ENCODE measurements at regions not wholly inside any gene's neighbourhood (a gene's known extent, or its start where the extent isn't known, plus 50 kb on each side); places are given as distances from the start of the nearest gene placed in this dataset.
"Not testable (repeated sequence)": the region's sequence is repeated elsewhere in the genome, so short reads cannot be mapped to it uniquely, and the experiment has no call there.

- ATAC-seq (ENCODE audit: poor library complexity), result no peak
- CTCF ChIA-PET, result no interaction called here
- intact Hi-C loops (cut with DNase I, micrococcal nuclease), result no loop called here
- POLR2A ChIA-PET, result no interaction called here
- no peak overlapping the region for H3K4me3 Mint-ChIP-seq
- no peak for DNase-seq
- no peaks in the 10 kb centered on the region for H3K36me3 ChIP-seq (ENCODE audit: insufficient read depth, low read length)
- TF ChIP-seq CTCF (IDR thresholded peaks at IDR 0.05), result no peak
- no peaks in the 10 kb centered on the region for H3K4me1 Mint-ChIP-seq (ENCODE audit: low read depth)
- H3K4me3 ChIP-seq (ENCODE audit: low read length), result no peak overlapping the region
- no peaks in the 10 kb centered on the region for H3K9me3 Mint-ChIP-seq
- H3K27ac ChIP-seq (ENCODE audit: low read depth in 1 of 2, low read length in 2 of 2), result no peak overlapping the region
- peaks cover 0 to 13% of the 10 kb centered on the region in 2 experiments for H3K9me3 ChIP-seq (ENCODE audit: control insufficient read depth in 1 of 2, insufficient read depth in 1 of 2, low read length in 2 of 2)
- no peak overlapping the region for H3K27ac Mint-ChIP-seq
- peaks cover 17 to 31% of the 10 kb centered on the region in 2 experiments for H3K27me3 ChIP-seq (ENCODE audit: control insufficient read depth in 1 of 2, insufficient read depth in 2 of 2, low read length in 2 of 2)
- no peaks in the 10 kb centered on the region for H3K36me3 Mint-ChIP-seq (ENCODE audit: low read depth)
- no peaks in the 10 kb centered on the region for H3K4me1 ChIP-seq (ENCODE audit: insufficient read depth, low read length)
- H3K27me3 Mint-ChIP-seq, result peaks cover 46% of the 10 kb centered on the region
Measured at GRCh38 chr14:105902131-105902898, 375.9 kb downstream of the TMEM121 start.

GRCh38 chr14:105902899-105903165 is 376.4 kb downstream of the TMEM121 start:
- intact Hi-C loops (cut with DNase I, micrococcal nuclease); DNase-seq; CTCF ChIA-PET; H3K27ac Mint-ChIP-seq; H3K36me3 ChIP-seq (ENCODE audit: insufficient read depth, low read length); H3K4me3 Mint-ChIP-seq; H3K27ac ChIP-seq (ENCODE audit: low read depth in 1 of 2, low read length in 2 of 2); ATAC-seq (ENCODE audit: poor library complexity); H3K4me3 ChIP-seq (ENCODE audit: low read length); POLR2A ChIA-PET; H3K36me3 Mint-ChIP-seq (ENCODE audit: low read depth); H3K4me1 Mint-ChIP-seq (ENCODE audit: low read depth); H3K9me3 Mint-ChIP-seq; H3K4me1 ChIP-seq (ENCODE audit: insufficient read depth, low read length): not testable (repeated sequence)
- peaks cover 21 to 31% of the 10 kb centered on the region in 2 experiments for H3K27me3 ChIP-seq (ENCODE audit: control insufficient read depth in 1 of 2, insufficient read depth in 2 of 2, low read length in 2 of 2)
- peaks cover 51% of the 10 kb centered on the region for H3K27me3 Mint-ChIP-seq
- peaks cover 0 to 18% of the 10 kb centered on the region in 2 experiments for H3K9me3 ChIP-seq (ENCODE audit: control insufficient read depth in 1 of 2, insufficient read depth in 1 of 2, low read length in 2 of 2)

- no peaks in the 10 kb centered on the region for H3K36me3 Mint-ChIP-seq (ENCODE audit: low read depth)
- no peaks in the 10 kb centered on the region for H3K36me3 ChIP-seq (ENCODE audit: insufficient read depth, low read length)
- H3K4me1 ChIP-seq (ENCODE audit: insufficient read depth, low read length), result peaks cover 2% of the 10 kb centered on the region
- no peak for TF ChIP-seq CTCF (IDR thresholded peaks at IDR 0.05)
- peaks cover 0 to 18% of the 10 kb centered on the region in 2 experiments for H3K9me3 ChIP-seq (ENCODE audit: control insufficient read depth in 1 of 2, insufficient read depth in 1 of 2, low read length in 2 of 2)
- intact Hi-C loops (cut with DNase I, micrococcal nuclease), result no loop called here
- no peak overlapping the region for H3K4me3 Mint-ChIP-seq
- H3K4me1 Mint-ChIP-seq (ENCODE audit: low read depth), result no peaks in the 10 kb centered on the region
- no peaks in the 10 kb centered on the region for H3K9me3 Mint-ChIP-seq
- ChIA-PET POLR2A (no interaction called here), CTCF (no interaction called here)
- DNase-seq (no peak), ATAC-seq (ENCODE audit: poor library complexity) (no peak)
- no peak overlapping the region for H3K27ac ChIP-seq (ENCODE audit: low read depth in 1 of 2, low read length in 2 of 2)
- H3K27me3 ChIP-seq (ENCODE audit: control insufficient read depth in 1 of 2, insufficient read depth in 2 of 2, low read length in 2 of 2), result peaks cover 20 to 31% of the 10 kb centered on the region in 2 experiments
- no peak overlapping the region for H3K27ac Mint-ChIP-seq
- H3K27me3 Mint-ChIP-seq, result peaks cover 50% of the 10 kb centered on the region
- no peak overlapping the region for H3K4me3 ChIP-seq (ENCODE audit: low read length)
Measured at GRCh38 chr14:105903971-105904370, 377.6 kb downstream of the TMEM121 start.

GRCh38 chr14:105904379-105904778 is 378.0 kb downstream of the TMEM121 start:
- intact Hi-C loops (cut with DNase I, micrococcal nuclease), result no loop called here
- H3K9me3 Mint-ChIP-seq, result no peaks in the 10 kb centered on the region
- H3K36me3 ChIP-seq (ENCODE audit: insufficient read depth, low read length), result no peaks in the 10 kb centered on the region
- H3K4me3 Mint-ChIP-seq, result no peak overlapping the region
- peaks cover 0 to 16% of the 10 kb centered on the region in 2 experiments for H3K9me3 ChIP-seq (ENCODE audit: control insufficient read depth in 1 of 2, insufficient read depth in 1 of 2, low read length in 2 of 2)
- ATAC-seq (ENCODE audit: poor library complexity) (no peak), DNase-seq (no peak)
- H3K27ac ChIP-seq (ENCODE audit: low read depth in 1 of 2, low read length in 2 of 2), result no peak overlapping the region
- ChIA-PET CTCF (no interaction called here), POLR2A (no interaction called here)
- no peaks in the 10 kb centered on the region for H3K36me3 Mint-ChIP-seq (ENCODE audit: low read depth)
- H3K27me3 Mint-ChIP-seq, result peaks cover 50% of the 10 kb centered on the region
- H3K27ac Mint-ChIP-seq, result no peak overlapping the region
- H3K4me1 ChIP-seq (ENCODE audit: insufficient read depth, low read length), result peaks cover 2% of the 10 kb centered on the region
- peaks cover 20 to 31% of the 10 kb centered on the region in 2 experiments for H3K27me3 ChIP-seq (ENCODE audit: control insufficient read depth in 1 of 2, insufficient read depth in 2 of 2, low read length in 2 of 2)
- TF ChIP-seq CTCF (IDR thresholded peaks at IDR 0.05), result no peak
- H3K4me1 Mint-ChIP-seq (ENCODE audit: low read depth), result no peaks in the 10 kb centered on the region
- no peak overlapping the region for H3K4me3 ChIP-seq (ENCODE audit: low read length)

Data from CD4-positive, alpha-beta T cell (primary cell).